ENCODE measurements at regions not wholly inside any gene's neighbourhood (a gene's known extent, or its start where the extent isn't known, plus 50 kb on each side); places are given as distances from the start of the nearest gene placed in this dataset.

DNA sequence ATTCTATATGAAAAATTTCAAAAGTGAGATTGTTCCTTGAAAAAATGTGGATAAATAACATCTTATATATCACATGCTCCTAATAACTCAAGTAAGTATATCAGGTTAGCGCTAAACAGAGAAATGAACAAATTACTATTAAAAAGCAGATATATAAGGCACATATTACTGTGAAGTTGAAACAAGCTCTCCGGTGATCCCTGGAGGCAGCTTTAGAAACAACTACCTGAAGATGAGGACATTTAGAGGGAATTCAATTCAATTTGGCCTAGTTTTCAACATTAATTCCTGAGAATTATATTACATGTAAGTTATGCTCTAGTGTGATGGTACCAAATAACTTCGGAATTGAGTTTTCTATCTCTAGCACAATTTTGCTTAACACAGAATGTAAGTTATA, 1373.6 kb upstream of the SPRY2 start:
- H3K4ac ChIP-seq (ENCODE audit: low read depth, low read length), result no peak overlapping the region
- no peaks in the 10 kb centered on the region for H4K20me1 ChIP-seq (ENCODE audit: insufficient read depth, low read length)
- H2BK120ac ChIP-seq (ENCODE audit: low read depth, low read length), result no peak overlapping the region
- no peak overlapping the region for H4K8ac ChIP-seq (ENCODE audit: low read depth in 2 of 2, low read length in 2 of 2)
- H3K9me3 ChIP-seq (ENCODE audit: control insufficient read depth, insufficient read depth, low read length), result peaks cover 17% of the 10 kb centered on the region
- H3K27me3 ChIP-seq (ENCODE audit: control insufficient read depth, insufficient read depth, low read length), result no peaks in the 10 kb centered on the region
- intact Hi-C loops (cut with micrococcal nuclease) (no loop called here), in situ Hi-C loops (cut with MboI; ENCODE audit: low sequenced_read_pairs) (no loop called here), dilution Hi-C loops (cut with HindIII; ENCODE audit: low sequenced_read_pairs, unreplicated experiment) (no loop called here)
- H3K4me1 ChIP-seq (ENCODE audit: control insufficient read depth, insufficient read depth, low read length), result no peaks in the 10 kb centered on the region
- H3K14ac ChIP-seq (replicated peaks; ENCODE audit: low read depth, low read length), result no peak overlapping the region
- H2AK9ac ChIP-seq (replicated peaks; ENCODE audit: low read depth, low read length, poor library complexity), result no peak overlapping the region
- H3K56ac ChIP-seq (ENCODE audit: extremely low read depth, insufficient read depth, low read length), result no peak overlapping the region
- H3K9ac ChIP-seq (ENCODE audit: low read depth, low read length), result no peak overlapping the region
- H3K23ac ChIP-seq (ENCODE audit: low read depth, low read length), result no peak overlapping the region
- H3K79me1 ChIP-seq (ENCODE audit: low read depth in 1 of 2, low read length in 2 of 2), result no peaks in the 10 kb centered on the region
- ChIA-PET POLR2A (ENCODE audit: unreplicated experiment) (no interaction called here), CTCF (no interaction called here)
- H2BK20ac ChIP-seq (ENCODE audit: low read depth, low read length), result no peak overlapping the region
- no peak overlapping the region for H2BK15ac ChIP-seq (ENCODE audit: low read depth, low read length)
- no peak overlapping the region for H3K18ac ChIP-seq (ENCODE audit: low read depth, low read length)
- H3K36me3 ChIP-seq (ENCODE audit: control insufficient read depth, insufficient read depth, low read length), result no peaks in the 10 kb centered on the region
- TF ChIP-seq, protein P1, sequence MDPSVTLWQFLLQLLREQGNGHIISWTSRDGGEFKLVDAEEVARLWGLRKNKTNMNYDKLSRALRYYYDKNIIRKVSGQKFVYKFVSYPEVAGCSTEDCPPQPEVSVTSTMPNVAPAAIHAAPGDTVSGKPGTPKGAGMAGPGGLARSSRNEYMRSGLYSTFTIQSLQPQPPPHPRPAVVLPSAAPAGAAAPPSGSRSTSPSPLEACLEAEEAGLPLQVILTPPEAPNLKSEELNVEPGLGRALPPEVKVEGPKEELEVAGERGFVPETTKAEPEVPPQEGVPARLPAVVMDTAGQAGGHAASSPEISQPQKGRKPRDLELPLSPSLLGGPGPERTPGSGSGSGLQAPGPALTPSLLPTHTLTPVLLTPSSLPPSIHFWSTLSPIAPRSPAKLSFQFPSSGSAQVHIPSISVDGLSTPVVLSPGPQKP (IDR thresholded peaks at IDR 0.05; ENCODE audit: borderline replicate concordance, low read depth, low read length), result no peak
- TF ChIP-seq, protein P2, sequence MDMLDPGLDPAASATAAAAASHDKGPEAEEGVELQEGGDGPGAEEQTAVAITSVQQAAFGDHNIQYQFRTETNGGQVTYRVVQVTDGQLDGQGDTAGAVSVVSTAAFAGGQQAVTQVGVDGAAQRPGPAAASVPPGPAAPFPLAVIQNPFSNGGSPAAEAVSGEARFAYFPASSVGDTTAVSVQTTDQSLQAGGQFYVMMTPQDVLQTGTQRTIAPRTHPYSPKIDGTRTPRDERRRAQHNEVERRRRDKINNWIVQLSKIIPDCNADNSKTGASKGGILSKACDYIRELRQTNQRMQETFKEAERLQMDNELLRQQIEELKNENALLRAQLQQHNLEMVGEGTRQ (IDR thresholded peaks at IDR 0.05; ENCODE audit: low read depth, low read length), result no peak
- TF ChIP-seq FOS (IDR thresholded peaks at IDR 0.05; ENCODE audit: low read depth, low read length), result no peak
- no peak for TF ChIP-seq RFX5 (IDR thresholded peaks at IDR 0.05; ENCODE audit: low read depth, low read length)
- TF ChIP-seq MAFK (IDR thresholded peaks at IDR 0.05; ENCODE audit: low read depth, low read length), result no peak
- no peak for TF ChIP-seq RCOR1 (IDR thresholded peaks at IDR 0.05; ENCODE audit: insufficient replicate concordance, low read length)
- TF ChIP-seq NFE2L2 (IDR thresholded peaks at IDR 0.05; ENCODE audit: low read depth, low read length), result no peak
- no peak for TF ChIP-seq MAZ (IDR thresholded peaks at IDR 0.05; ENCODE audit: borderline replicate concordance, low read depth, low read length)
- TF ChIP-seq CEBPB (IDR thresholded peaks at IDR 0.05; ENCODE audit: low read depth, low read length), result no peak
- TF ChIP-seq CHD1 (IDR thresholded peaks at IDR 0.05; ENCODE audit: low read depth, low read length), result no peak
- H3K4me2 ChIP-seq (ENCODE audit: low read depth, low read length), result no peak overlapping the region
- H4K91ac ChIP-seq (ENCODE audit: insufficient read depth, low read depth, low read length), result no peak overlapping the region
- WGBS, 2 experiments (ENCODE audit: extremely low coverage in 2 of 2, insufficient read length in 1 of 2), result no CpG with 5 or more reads among the region's 3 CpGs
- no peak overlapping the region for H2AK5ac ChIP-seq (ENCODE audit: low read depth, low read length)
- H3K4me3 ChIP-seq (ENCODE audit: insufficient read depth, low read depth, low read length), result no peak overlapping the region
- H3K27ac ChIP-seq (ENCODE audit: insufficient read depth, low read length), result no peak overlapping the region
- H4K5ac ChIP-seq (ENCODE audit: low read depth, low read length), result no peak overlapping the region
- DNase-seq, result no peak
- H2BK5ac ChIP-seq (ENCODE audit: low read depth, low read length, poor library complexity, severe bottlenecking), result no peak overlapping the region
- ATAC-seq (ENCODE audit: low read depth), result no peak
- H2AFZ ChIP-seq (replicated peaks; ENCODE audit: low read length, poor library complexity), result no peak overlapping the region
- BruUV-seq (replicated peaks), result no TSS peak
- no peaks in the 10 kb centered on the region for H3K9me1 ChIP-seq (ENCODE audit: insufficient read depth, low read length)

Data from IMR-90 (cell line).